LHCN-M2 (cell line): ENCODE measurements at regions not wholly inside any gene's neighbourhood (a gene's known extent, or its start where the extent isn't known, plus 50 kb on each side); places are given as distances from the start of the nearest gene placed in this dataset.
"Not testable (repeated sequence)": the region's sequence is repeated elsewhere in the genome, so short reads cannot be mapped to it uniquely, and the experiment has no call there.

Experiments
- DNase-seq: peaks from one replicate; pipeline ENCODE4 v3.0.0-alpha.2; 2012; ENCODE audit warnings: low read depth

GRCh38 chr5:25199902-25200301 is 555.1 kb upstream of the CDH10 start:
- not testable (repeated sequence) for DNase-seq

- no peak for DNase-seq
Observed at GRCh38 chr5:25190521-25191000, 545.8 kb upstream of the CDH10 start.

GRCh38 chr5:25181249-25181648 is 536.5 kb upstream of the CDH10 start:
- no peak for DNase-seq

- not testable (repeated sequence) for DNase-seq
Observed at GRCh38 chr5:25162616-25163015, 517.8 kb upstream of the CDH10 start.

- DNase-seq = no peak
Observed at GRCh38 chr5:25160891-25161290, 516.1 kb upstream of the CDH10 start.

GRCh38 chr5:25150819-25151218 is 506.0 kb upstream of the CDH10 start:
- DNase-seq = no peak

GRCh38 chr5:25128606-25129005 is 483.8 kb upstream of the CDH10 start:
- no peak for DNase-seq

GRCh38 chr5:25119650-25120049 is 474.9 kb upstream of the CDH10 start:
- no peak for DNase-seq

GRCh38 chr5:25107853-25108252 is 463.1 kb upstream of the CDH10 start:
- no peak for DNase-seq

- DNase-seq = no peak
Observed at GRCh38 chr5:25099538-25099937, 454.8 kb upstream of the CDH10 start.

- DNase-seq = no peak
Observed at GRCh38 chr5:25095261-25095660, 450.5 kb upstream of the CDH10 start.

GRCh38 chr5:25094219-25094618 is 449.4 kb upstream of the CDH10 start:
- no peak for DNase-seq

- no peak for DNase-seq
Observed at GRCh38 chr5:25091921-25092320, 447.1 kb upstream of the CDH10 start.

- no peak for DNase-seq
Observed at GRCh38 chr5:25090854-25091253, 446.1 kb upstream of the CDH10 start.

- no peak for DNase-seq
Observed at GRCh38 chr5:25090275-25090674, 445.5 kb upstream of the CDH10 start.

- DNase-seq = not testable (repeated sequence)
Observed at GRCh38 chr5:25088689-25089088, 443.9 kb upstream of the CDH10 start.

- not testable (repeated sequence) for DNase-seq
Observed at GRCh38 chr5:25083261-25083660, 438.5 kb upstream of the CDH10 start.

- DNase-seq = no peak
Observed at GRCh38 chr5:25066239-25066638, 421.5 kb upstream of the CDH10 start.

- DNase-seq = no peak
Observed at GRCh38 chr5:25064306-25064705, 419.5 kb upstream of the CDH10 start.

- DNase-seq = no peak
Observed at GRCh38 chr5:25060575-25060974, 415.8 kb upstream of the CDH10 start.

GRCh38 chr5:25056836-25057235 is 412.1 kb upstream of the CDH10 start:
- DNase-seq = no peak

- no peak for DNase-seq
Observed at GRCh38 chr5:25033658-25034057, 388.9 kb upstream of the CDH10 start.

GRCh38 chr5:25029004-25029403 is 384.2 kb upstream of the CDH10 start:
- DNase-seq = no peak

GRCh38 chr5:25027526-25027925 is 382.7 kb upstream of the CDH10 start:
- DNase-seq = no peak
